SK-N-MC (cell line): ENCODE measurements at regions not wholly inside any gene's neighbourhood (a gene's known extent, or its start where the extent isn't known, plus 50 kb on each side); places are given as distances from the start of the nearest gene placed in this dataset.

ENCODE experiments used
- EZH2 ChIP-seq: fragments of 200-600 bp; sonication (generic); IDR thresholded peaks from one replicate; pipeline ENCODE4 v1.6.1; 2017; ENCODE audit warnings: antibody characterized with exemption
- POLR2AphosphoS5 ChIP-seq: IDR thresholded peaks from 2 replicates; pipeline ENCODE4 v1.6.1; 2012; ENCODE audit warnings: mild to moderate bottlenecking, low read depth, low read length, borderline replicate concordance

DNA sequence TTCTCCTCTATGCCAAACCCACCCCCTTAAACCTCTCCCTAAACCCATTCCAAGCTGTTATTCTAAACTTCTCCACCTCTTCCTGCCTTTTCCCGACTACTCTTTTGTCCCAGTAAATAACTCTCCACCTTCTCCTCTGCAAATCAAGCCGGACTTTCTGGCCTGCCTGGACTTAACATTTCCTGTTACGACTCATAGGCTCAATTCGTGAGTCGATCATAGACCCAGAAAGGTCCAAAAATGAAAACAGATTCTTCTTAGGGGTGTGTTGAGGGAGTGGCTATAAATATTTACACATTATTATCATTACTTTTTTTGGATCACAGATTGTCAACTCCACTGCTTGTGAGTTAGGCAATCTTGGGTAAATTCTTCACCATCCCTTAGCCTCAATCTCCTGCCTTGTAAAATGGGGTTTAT is 59.0 kb upstream of the HABP2 start:
- TF ChIP-seq POLR2AphosphoS5 (no peak), EZH2 (no peak)
